ENCODE measurements at regions not wholly inside any gene's neighbourhood (a gene's known extent, or its start where the extent isn't known, plus 50 kb on each side); places are given as distances from the start of the nearest gene placed in this dataset.

DNA sequence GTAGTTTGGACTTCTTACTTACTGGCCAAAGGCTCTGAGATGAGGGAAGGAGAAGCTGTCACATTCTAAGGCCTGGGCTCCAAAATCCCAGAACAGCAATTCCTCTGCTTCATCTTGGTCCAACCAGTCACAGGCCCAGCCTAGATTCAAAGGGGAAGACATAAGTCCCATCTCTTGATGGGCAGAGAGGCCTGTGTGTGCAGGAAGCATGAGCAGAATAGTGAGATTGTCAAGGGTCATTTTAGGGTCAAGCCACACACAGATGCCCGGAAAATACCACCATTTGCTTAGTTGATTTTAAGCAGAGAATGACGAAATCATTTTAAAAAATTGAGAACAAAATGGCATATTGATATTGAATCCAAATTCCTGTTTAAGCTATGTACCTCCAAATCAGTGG is 580.9 kb upstream of the ZFP42 start:
- H3K27ac ChIP-seq = peak overlapping the region; percentile 68
- no peaks in the 10 kb centered on the region for H3K27me3 ChIP-seq
- H3K4me1 ChIP-seq = peaks cover 24% of the 10 kb centered on the region
- H3K4me3 ChIP-seq = no peak overlapping the region
- H3K36me3 ChIP-seq = no peaks in the 10 kb centered on the region
- no peaks in the 10 kb centered on the region for H3K9me3 ChIP-seq (replicated peaks)
- peak; percentile 46 to 69 for DNase-seq

GRCh38 chr4:187415231-187415630 is 580.3 kb upstream of the ZFP42 start:
- H3K27me3 ChIP-seq = no peaks in the 10 kb centered on the region
- DNase-seq = peak; percentile 1 to 50
- H3K4me1 ChIP-seq = peaks cover 24% of the 10 kb centered on the region
- no peaks in the 10 kb centered on the region for H3K9me3 ChIP-seq (replicated peaks)
- no peaks in the 10 kb centered on the region for H3K36me3 ChIP-seq
- no peak overlapping the region for H3K4me3 ChIP-seq
- peak overlapping the region; percentile 68 for H3K27ac ChIP-seq

- Histone ChIP-seq H3K4me3 (no peak overlapping the region), H3K27me3 (no peaks in the 10 kb centered on the region), H3K27ac (peak overlapping the region; percentile 68; the same call in 1 of the 2 replicates), H3K4me1 (peaks cover 24% of the 10 kb centered on the region), H3K36me3 (no peaks in the 10 kb centered on the region), H3K9me3 (replicated peaks) (no peaks in the 10 kb centered on the region)
- DNase-seq = no peak
Observed at GRCh38 chr4:187416216-187416615, 579.4 kb upstream of the ZFP42 start.

DNA sequence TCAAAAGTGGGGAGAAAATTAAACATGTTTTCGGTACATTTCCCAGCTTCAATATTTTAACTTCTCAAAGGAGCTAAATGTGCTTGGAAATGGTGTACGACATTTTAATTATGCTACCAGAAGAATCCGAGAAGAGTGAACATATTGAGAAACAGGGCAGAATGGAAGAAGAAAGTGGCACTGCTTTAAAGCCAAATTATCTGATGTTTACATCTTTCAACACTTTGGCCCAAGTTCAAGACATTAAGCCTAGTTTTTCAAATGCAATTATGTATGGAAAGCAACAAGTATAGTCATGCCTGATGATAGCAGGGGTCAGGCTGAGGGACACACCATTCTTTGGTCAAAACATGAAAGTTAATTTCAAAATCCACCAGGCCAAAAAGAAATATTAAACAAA is 577.9 kb upstream of the ZFP42 start:
- H3K27me3 ChIP-seq = no peaks in the 10 kb centered on the region

DNA sequence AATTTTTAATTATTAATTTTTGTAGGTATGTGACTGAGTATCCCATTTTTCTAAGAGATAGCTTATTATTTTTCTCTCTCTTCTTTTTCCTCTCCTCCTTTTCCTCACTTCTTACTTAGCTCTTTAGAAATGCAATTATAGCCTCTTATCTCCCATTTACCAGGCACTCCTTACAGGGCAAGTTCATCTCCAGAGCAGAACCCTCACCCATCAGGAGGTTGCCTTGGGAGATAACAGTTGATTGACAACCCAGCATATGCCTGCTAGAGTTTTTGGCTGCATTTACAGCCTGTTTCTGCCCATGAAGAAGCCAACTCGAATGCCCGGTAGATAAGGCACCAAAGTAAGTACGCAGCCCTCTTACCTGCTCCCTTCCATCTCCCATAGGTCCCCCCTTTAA is 572.9 kb upstream of the ZFP42 start:
- Histone ChIP-seq H3K9me3 (replicated peaks) (no peaks in the 10 kb centered on the region), H3K27ac (no peak overlapping the region), H3K27me3 (no peaks in the 10 kb centered on the region), H3K36me3 (no peaks in the 10 kb centered on the region), H3K4me1 (peaks cover 6% of the 10 kb centered on the region; the same call in 1 of the 2 replicates), H3K4me3 (no peak overlapping the region)
- no peak for DNase-seq

More for the DNA sequence above, 577.9 kb upstream of the ZFP42 start:
- Histone ChIP-seq H3K9me3 (replicated peaks) (no peaks in the 10 kb centered on the region), H3K36me3 (no peaks in the 10 kb centered on the region), H3K4me1 (peaks cover 24% of the 10 kb centered on the region), H3K27ac (peak overlapping the region; percentile 16; the same call in 1 of the 2 replicates), H3K4me3 (no peak overlapping the region)
- peak; percentile 1 to 38 for DNase-seq

GRCh38 chr4:187424636-187425035 is 570.9 kb upstream of the ZFP42 start:
- no peaks in the 10 kb centered on the region for H3K27me3 ChIP-seq
- DNase-seq = no peak
- no peaks in the 10 kb centered on the region for H3K4me1 ChIP-seq
- no peak overlapping the region for H3K27ac ChIP-seq
- no peaks in the 10 kb centered on the region for H3K9me3 ChIP-seq (replicated peaks)
- H3K36me3 ChIP-seq = no peaks in the 10 kb centered on the region
- H3K4me3 ChIP-seq = no peak overlapping the region

DNA sequence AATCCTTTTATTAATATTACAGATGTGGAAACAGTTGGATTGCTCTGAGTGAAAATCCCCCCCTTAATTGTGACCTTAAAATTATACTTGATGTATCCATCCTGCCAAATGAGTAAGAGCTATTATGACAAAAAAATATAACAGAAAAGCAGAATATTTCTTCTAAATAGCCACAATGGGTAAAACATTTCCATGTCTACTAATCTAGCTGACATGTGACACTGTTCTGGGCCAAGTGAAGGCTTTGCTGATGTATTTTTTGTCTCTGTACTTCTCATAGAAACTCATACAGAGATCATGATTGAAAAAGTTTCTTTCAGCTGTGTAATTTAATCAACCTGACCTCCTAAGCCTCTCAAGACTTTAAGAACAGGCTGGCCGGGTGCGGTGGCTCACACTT is 569.1 kb upstream of the ZFP42 start:
- H3K27ac ChIP-seq = no peak overlapping the region
- H3K36me3 ChIP-seq = no peaks in the 10 kb centered on the region
- H3K27me3 ChIP-seq = no peaks in the 10 kb centered on the region
- no peak for DNase-seq
- no peak overlapping the region for H3K4me3 ChIP-seq
- H3K4me1 ChIP-seq = no peaks in the 10 kb centered on the region
- no peaks in the 10 kb centered on the region for H3K9me3 ChIP-seq (replicated peaks)

DNA sequence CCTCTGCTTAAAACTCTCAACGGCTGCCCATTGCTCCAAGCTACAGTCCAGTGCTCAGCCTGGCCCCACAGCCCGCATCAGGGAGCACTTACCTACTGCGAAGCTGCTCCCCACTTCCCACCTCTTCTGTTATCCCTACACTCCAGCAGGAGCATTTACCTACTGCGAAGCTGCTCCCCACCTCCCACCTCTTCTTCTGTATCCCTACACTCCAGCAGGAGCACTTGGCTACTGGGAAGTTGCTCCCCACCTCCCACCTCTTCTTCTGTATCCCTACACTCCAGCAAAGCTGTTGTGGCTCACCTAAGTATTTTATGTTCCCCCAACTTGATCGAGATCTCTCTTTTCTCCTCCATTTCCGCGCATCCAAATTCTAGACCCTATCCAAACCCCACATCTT is 563.3 kb upstream of the ZFP42 start:
- Histone ChIP-seq H3K36me3 (no peaks in the 10 kb centered on the region), H3K4me1 (no peaks in the 10 kb centered on the region), H3K4me3 (no peak overlapping the region), H3K9me3 (replicated peaks) (no peaks in the 10 kb centered on the region), H3K27me3 (no peaks in the 10 kb centered on the region), H3K27ac (no peak overlapping the region)
- DNase-seq = no peak

DNA sequence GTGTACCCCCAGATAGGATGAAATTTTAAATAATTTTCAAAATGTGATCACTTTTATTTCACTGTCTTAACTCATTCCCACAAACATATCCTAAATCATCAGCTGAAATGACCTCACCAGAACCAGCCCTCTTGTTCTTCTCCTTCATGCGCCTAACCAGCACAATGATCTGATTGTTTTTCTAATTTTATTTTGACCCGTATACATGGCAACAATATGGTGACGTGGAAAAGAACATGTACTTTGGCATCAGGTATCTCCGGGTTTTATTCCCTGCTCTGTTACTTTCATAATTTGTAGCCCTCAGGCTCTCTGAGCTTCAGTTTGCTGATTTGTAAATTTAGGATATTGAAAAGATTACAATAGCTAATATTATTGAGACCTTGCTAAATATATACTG is 562.4 kb upstream of the ZFP42 start:
- Histone ChIP-seq H3K27me3 (no peaks in the 10 kb centered on the region), H3K4me3 (no peak overlapping the region), H3K4me1 (no peaks in the 10 kb centered on the region), H3K36me3 (no peaks in the 10 kb centered on the region), H3K9me3 (replicated peaks) (no peaks in the 10 kb centered on the region), H3K27ac (no peak overlapping the region)
- no peak for DNase-seq

GRCh38 chr4:187436251-187436650 is 559.3 kb upstream of the ZFP42 start:
- Histone ChIP-seq H3K4me1 (no peaks in the 10 kb centered on the region), H3K36me3 (no peaks in the 10 kb centered on the region), H3K27ac (no peak overlapping the region), H3K27me3 (no peaks in the 10 kb centered on the region), H3K4me3 (no peak overlapping the region), H3K9me3 (replicated peaks) (no peaks in the 10 kb centered on the region)
- no peak for DNase-seq

GRCh38 chr4:187444061-187444460 is 551.5 kb upstream of the ZFP42 start:
- DNase-seq = no peak
- Histone ChIP-seq H3K9me3 (replicated peaks) (no peaks in the 10 kb centered on the region), H3K27me3 (no peaks in the 10 kb centered on the region), H3K27ac (no peak overlapping the region), H3K4me1 (no peaks in the 10 kb centered on the region), H3K4me3 (no peak overlapping the region), H3K36me3 (no peaks in the 10 kb centered on the region)

DNA sequence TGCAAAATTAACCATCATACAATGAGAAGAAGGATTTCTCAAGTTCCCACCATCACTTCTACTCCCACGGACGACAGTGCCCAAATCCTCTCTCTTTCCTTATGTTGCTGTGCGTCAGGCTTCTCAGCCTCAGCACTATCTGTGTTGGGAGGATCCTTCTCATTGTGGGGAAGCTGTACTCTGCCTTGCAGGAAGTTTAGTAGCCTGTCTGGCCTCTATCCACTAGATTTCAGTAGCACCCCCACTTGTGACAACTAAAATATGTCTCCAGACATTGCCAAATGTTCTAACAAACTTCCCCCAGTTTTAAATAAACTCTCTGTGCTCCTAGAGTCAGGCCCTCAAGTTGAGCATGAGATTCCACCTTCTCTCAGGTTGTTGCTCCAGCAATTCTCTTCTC is 545.9 kb upstream of the ZFP42 start:
- H3K36me3 ChIP-seq = no peaks in the 10 kb centered on the region
- H3K4me1 ChIP-seq = no peaks in the 10 kb centered on the region
- DNase-seq = no peak
- H3K27ac ChIP-seq = no peak overlapping the region
- no peaks in the 10 kb centered on the region for H3K9me3 ChIP-seq (replicated peaks)
- no peak overlapping the region for H3K4me3 ChIP-seq
- H3K27me3 ChIP-seq = no peaks in the 10 kb centered on the region

GRCh38 chr4:187451776-187452175 is 543.8 kb upstream of the ZFP42 start:
- no peak for DNase-seq
- Histone ChIP-seq H3K4me3 (no peak overlapping the region), H3K36me3 (no peaks in the 10 kb centered on the region), H3K27me3 (no peaks in the 10 kb centered on the region), H3K4me1 (no peaks in the 10 kb centered on the region), H3K27ac (no peak overlapping the region), H3K9me3 (replicated peaks) (no peaks in the 10 kb centered on the region)

GRCh38 chr4:187460016-187460415 is 535.6 kb upstream of the ZFP42 start:
- no peak overlapping the region for H3K4me3 ChIP-seq
- H3K27ac ChIP-seq = no peak overlapping the region
- no peaks in the 10 kb centered on the region for H3K27me3 ChIP-seq
- H3K36me3 ChIP-seq = no peaks in the 10 kb centered on the region
- no peak for DNase-seq
- H3K9me3 ChIP-seq (replicated peaks) = no peaks in the 10 kb centered on the region
- H3K4me1 ChIP-seq = no peaks in the 10 kb centered on the region

GRCh38 chr4:187464573-187464972 is 531.0 kb upstream of the ZFP42 start:
- Histone ChIP-seq H3K9me3 (replicated peaks) (no peaks in the 10 kb centered on the region), H3K4me3 (no peak overlapping the region), H3K27ac (no peak overlapping the region), H3K27me3 (no peaks in the 10 kb centered on the region), H3K4me1 (no peaks in the 10 kb centered on the region), H3K36me3 (no peaks in the 10 kb centered on the region)
- no peak for DNase-seq

GRCh38 chr4:187467224-187467623 is 528.3 kb upstream of the ZFP42 start:
- Histone ChIP-seq H3K36me3 (no peaks in the 10 kb centered on the region), H3K4me1 (no peaks in the 10 kb centered on the region), H3K4me3 (no peak overlapping the region), H3K27ac (no peak overlapping the region), H3K27me3 (no peaks in the 10 kb centered on the region), H3K9me3 (replicated peaks) (no peaks in the 10 kb centered on the region)
- no peak for DNase-seq

- no peaks in the 10 kb centered on the region for H3K4me1 ChIP-seq
- no peaks in the 10 kb centered on the region for H3K9me3 ChIP-seq (replicated peaks)
- H3K4me3 ChIP-seq = no peak overlapping the region
- no peak overlapping the region for H3K27ac ChIP-seq
- no peaks in the 10 kb centered on the region for H3K27me3 ChIP-seq
- H3K36me3 ChIP-seq = no peaks in the 10 kb centered on the region
- DNase-seq = no peak
Observed at GRCh38 chr4:187469627-187470026, 525.9 kb upstream of the ZFP42 start.
